Right atrium auricular region (tissue), 2 donors: ENCODE measurements at regions not wholly inside any gene's neighbourhood (a gene's known extent, or its start where the extent isn't known, plus 50 kb on each side); places are given as distances from the start of the nearest gene placed in this dataset.

ENCODE experiments used
- DNase-seq: peaks from one replicate; pipeline ENCODE4 v3.0.0-alpha.2; 2019; ENCODE audit warnings: low spot score
- H3K27ac ChIP-seq, 2 donors: fragments of 200-600 bp; sonication (generic); 1 replicate in 1 of 2; 2 replicates in 1 of 2; pipeline ENCODE4 v1.5.1; 2016 to 2019
- H3K27me3 ChIP-seq, 2 donors: fragments of 200-600 bp; sonication (generic); one replicate each; pipeline versions ENCODE4 v1.5.1 to v1.6.0; 2017 to 2019
- H3K36me3 ChIP-seq: fragments of 200-600 bp; sonication (generic); one replicate; pipeline ENCODE4 v1.5.1; 2016
- H3K4me1 ChIP-seq, 2 donors: fragments of 200-600 bp; sonication (generic); one replicate each; pipeline versions ENCODE4 v1.5.1 to v1.6.0; 2017 to 2019
- H3K4me3 ChIP-seq, 2 donors: fragments of 200-600 bp; sonication (generic); 1 replicate in 1 of 2; 2 replicates in 1 of 2; pipeline ENCODE4 v1.5.1; 2017 to 2019; ENCODE audit warnings: mild to moderate bottlenecking in 1 of 2, moderate library complexity in 1 of 2
- H3K9me3 ChIP-seq, 2 donors: fragments of 200-600 bp; sonication (generic); one replicate each; pipeline ENCODE4 v1.5.1; 2019
- CTCF ChIP-seq, 2 donors: fragments of 200-600 bp; sonication (generic); IDR thresholded peaks; one replicate each; pipeline ENCODE4 v1.5.1; 2019; ENCODE audit warnings: antibody characterized with exemption in 2 of 2

GRCh38 chr3:988785-989184 lies 104.0 kb upstream of the CNTN6 start:
- Histone ChIP-seq H3K9me3 (no peaks in the 10 kb centered on the region), H3K4me1 (no peaks in the 10 kb centered on the region), H3K27ac (no peak overlapping the region), H3K4me3 (no peak overlapping the region), H3K27me3 (no peaks in the 10 kb centered on the region), H3K36me3 (no peaks in the 10 kb centered on the region)
- no peak for TF ChIP-seq CTCF (IDR thresholded peaks at IDR 0.05)
- DNase-seq, result no peak

- H3K4me3 ChIP-seq, result no peak overlapping the region
- no peaks in the 10 kb centered on the region for H3K27me3 ChIP-seq
- no peaks in the 10 kb centered on the region for H3K4me1 ChIP-seq
- no peak for DNase-seq
- no peaks in the 10 kb centered on the region for H3K9me3 ChIP-seq
- TF ChIP-seq CTCF (IDR thresholded peaks at IDR 0.05), result no peak
- H3K36me3 ChIP-seq, result no peaks in the 10 kb centered on the region
- H3K27ac ChIP-seq, result no peak overlapping the region
These were observed 100.0 kb upstream of the CNTN6 start for GRCh38 chr3:992871-993270.

- no peak for DNase-seq
- H3K9me3 ChIP-seq, result no peaks in the 10 kb centered on the region
- no peak overlapping the region for H3K4me3 ChIP-seq
- no peaks in the 10 kb centered on the region for H3K36me3 ChIP-seq
- TF ChIP-seq CTCF (IDR thresholded peaks at IDR 0.05), result no peak
- H3K4me1 ChIP-seq, result no peaks in the 10 kb centered on the region
- no peak overlapping the region for H3K27ac ChIP-seq
- H3K27me3 ChIP-seq, result no peaks in the 10 kb centered on the region
These were observed 90.8 kb upstream of the CNTN6 start for GRCh38 chr3:1002010-1002409.

- no peak overlapping the region for H3K27ac ChIP-seq
- H3K9me3 ChIP-seq, result no peaks in the 10 kb centered on the region
- no peak overlapping the region for H3K4me3 ChIP-seq
- no peak for DNase-seq
- H3K36me3 ChIP-seq, result no peaks in the 10 kb centered on the region
- no peak for TF ChIP-seq CTCF (IDR thresholded peaks at IDR 0.05)
- no peaks in the 10 kb centered on the region for H3K27me3 ChIP-seq
- H3K4me1 ChIP-seq, result no peaks in the 10 kb centered on the region
These were observed 85.0 kb upstream of the CNTN6 start for GRCh38 chr3:1007866-1008265.

DNA sequence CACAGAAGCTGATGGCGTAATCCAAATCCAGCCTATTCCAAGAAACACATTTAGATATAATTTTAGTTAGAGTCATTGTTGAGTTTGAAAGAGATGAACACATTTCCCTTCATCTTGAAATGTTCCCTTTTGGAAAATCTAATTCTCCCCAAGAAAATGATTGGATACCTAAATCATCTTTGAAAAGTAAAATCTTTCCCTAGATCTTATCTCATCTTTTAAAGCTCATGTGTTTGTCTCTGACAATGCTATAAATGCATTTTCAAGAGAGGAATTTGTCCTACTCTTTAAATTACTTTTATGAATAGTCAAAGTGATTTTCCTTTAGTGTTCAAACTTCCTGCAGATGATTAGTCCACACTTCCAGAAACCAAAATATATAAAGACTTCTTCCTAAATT lies 82.6 kb upstream of the CNTN6 start:
- no peak overlapping the region for H3K4me3 ChIP-seq
- H3K4me1 ChIP-seq, result no peaks in the 10 kb centered on the region
- H3K9me3 ChIP-seq, result no peaks in the 10 kb centered on the region
- TF ChIP-seq CTCF (IDR thresholded peaks at IDR 0.05), result no peak
- no peak for DNase-seq
- H3K27ac ChIP-seq, result no peak overlapping the region
- H3K36me3 ChIP-seq, result no peaks in the 10 kb centered on the region
- no peaks in the 10 kb centered on the region for H3K27me3 ChIP-seq

- Histone ChIP-seq H3K9me3 (no peaks in the 10 kb centered on the region), H3K4me3 (no peak overlapping the region), H3K27me3 (no peaks in the 10 kb centered on the region), H3K4me1 (no peaks in the 10 kb centered on the region), H3K27ac (no peak overlapping the region), H3K36me3 (no peaks in the 10 kb centered on the region)
- DNase-seq, result no peak
- no peak for TF ChIP-seq CTCF (IDR thresholded peaks at IDR 0.05)
These were observed 77.0 kb upstream of the CNTN6 start for GRCh38 chr3:1015826-1016225.
